ENCODE measurements at regions not wholly inside any gene's neighbourhood (a gene's known extent, or its start where the extent isn't known, plus 50 kb on each side); places are given as distances from the start of the nearest gene placed in this dataset.

GRCh38 chr7:101708223-101708622, 79.1 kb upstream of the MYL10 start:
- DNase-seq (ENCODE audit: low spot score): no peak
- in situ Hi-C loops (cut with MboI; ENCODE audit: low pct_unique_long_range_greater_than_20kb, low sequenced_read_pairs, unreplicated experiment): no loop called here
- TF ChIP-seq CTCF (IDR thresholded peaks at IDR 0.05; ENCODE audit: extremely low read depth, insufficient read depth, missing control alignments): no peak

- no peak for TF ChIP-seq CTCF (IDR thresholded peaks at IDR 0.05; ENCODE audit: extremely low read depth, insufficient read depth, missing control alignments)
- no peak for DNase-seq (ENCODE audit: low spot score)
- in situ Hi-C loops (cut with MboI; ENCODE audit: low pct_unique_long_range_greater_than_20kb, low sequenced_read_pairs, unreplicated experiment): no loop called here
Measured at GRCh38 chr7:101712652-101713051, 83.6 kb upstream of the MYL10 start.

- TF ChIP-seq CTCF (IDR thresholded peaks at IDR 0.05; ENCODE audit: extremely low read depth, insufficient read depth, missing control alignments): no peak
- in situ Hi-C loops (cut with MboI; ENCODE audit: low pct_unique_long_range_greater_than_20kb, low sequenced_read_pairs, unreplicated experiment): no loop called here
Measured at GRCh38 chr7:101714097-101714496, 85.0 kb upstream of the MYL10 start.

GRCh38 chr7:101717628-101718357, 88.7 kb upstream of the MYL10 start:
- in situ Hi-C loops (cut with MboI; ENCODE audit: low pct_unique_long_range_greater_than_20kb, low sequenced_read_pairs, unreplicated experiment): no loop called here
- TF ChIP-seq CTCF (IDR thresholded peaks at IDR 0.05; ENCODE audit: extremely low read depth, insufficient read depth, missing control alignments): no peak
- DNase-seq (ENCODE audit: low spot score): no peak

More at GRCh38 chr7:101714097-101714496, 85.0 kb upstream of the MYL10 start:
- DNase-seq (ENCODE audit: low spot score): no peak

- TF ChIP-seq CTCF (IDR thresholded peaks at IDR 0.05; ENCODE audit: extremely low read depth, insufficient read depth, missing control alignments): no peak
- in situ Hi-C loops (cut with MboI; ENCODE audit: low pct_unique_long_range_greater_than_20kb, low sequenced_read_pairs, unreplicated experiment): no loop called here
- DNase-seq (ENCODE audit: low spot score): no peak
Measured at GRCh38 chr7:101718363-101719122, 89.4 kb upstream of the MYL10 start.

- no peak for TF ChIP-seq CTCF (IDR thresholded peaks at IDR 0.05; ENCODE audit: extremely low read depth, insufficient read depth, missing control alignments)
- in situ Hi-C loops (cut with MboI; ENCODE audit: low pct_unique_long_range_greater_than_20kb, low sequenced_read_pairs, unreplicated experiment): no loop called here
- no peak for DNase-seq (ENCODE audit: low spot score)
Measured at GRCh38 chr7:101719123-101719470, 90.0 kb upstream of the MYL10 start.
